ENCODE measurements at regions not wholly inside any gene's neighbourhood (a gene's known extent, or its start where the extent isn't known, plus 50 kb on each side); places are given as distances from the start of the nearest gene placed in this dataset.

- DNase-seq (ENCODE audit: low read depth, low spot score) = no peak
- H3K4me1 ChIP-seq (ENCODE audit: control insufficient read depth, extremely low read depth, insufficient read depth, low read length) = peaks cover 2% of the 10 kb centered on the region
- no peaks in the 10 kb centered on the region for H3K9me3 ChIP-seq (replicated peaks; ENCODE audit: control insufficient read depth, insufficient read depth, low read length)
- H3K9ac ChIP-seq (replicated peaks; ENCODE audit: extremely low read depth, insufficient read depth, low read length) = no peak overlapping the region
- no peak overlapping the region for H3K4me3 ChIP-seq (replicated peaks in 1 of 3; ENCODE audit: insufficient read depth in 1 of 3, low read depth in 1 of 3, low read length in 3 of 3)
- H4K20me1 ChIP-seq (replicated peaks; ENCODE audit: control insufficient read depth, extremely low read depth, insufficient read depth, low read length) = no peaks in the 10 kb centered on the region
- ChIA-PET CTCF (interaction anchor here (1.0 to 1.2 kb wide), 2 partner anchors 10 to 15 kb away, joined by 3 to 4 read pairs; no protein-coding TSS in a partner anchor), POLR2A (no interaction called here)
- no peak for FAIRE-seq
- dilution Hi-C loops (cut with MboI; ENCODE audit: extremely low pct_ligation_motif_present, low sequenced_read_pairs) (no loop called here), intact Hi-C loops (cut with micrococcal nuclease) (no loop called here)
- H2AFZ ChIP-seq (ENCODE audit: low read depth, low read length) = no peak overlapping the region
- H3K27me3 ChIP-seq (ENCODE audit: control insufficient read depth in 2 of 2, insufficient read depth in 2 of 2, low read length in 2 of 2) = no peaks in the 10 kb centered on the region
- H3K36me3 ChIP-seq (ENCODE audit: control insufficient read depth in 2 of 2, extremely low read depth in 1 of 2, insufficient read depth in 2 of 2, low read length in 2 of 2) = no peaks in the 10 kb centered on the region
- H3K27ac ChIP-seq (ENCODE audit: insufficient read depth, low read depth, low read length) = no peak overlapping the region
- H3K4me2 ChIP-seq (ENCODE audit: insufficient read depth, low read length) = no peak overlapping the region
- no peak for TF ChIP-seq MYC (IDR thresholded peaks at IDR 0.05; ENCODE audit: low read depth, low read length)
- no peak for TF ChIP-seq GATA2 (IDR thresholded peaks at IDR 0.05; ENCODE audit: insufficient read depth, insufficient read length, low read depth, low read length)
- no peak for TF ChIP-seq EZH2 (IDR thresholded peaks at IDR 0.05; ENCODE audit: borderline replicate concordance, low read depth, low read length, severe bottlenecking)
- TF ChIP-seq POLR2A (IDR thresholded peaks at IDR 0.05; ENCODE audit: low read depth, low read length) = no peak
- no peaks in the 10 kb centered on the region for H3K79me2 ChIP-seq (ENCODE audit: control insufficient read depth, insufficient read depth, low read length)
- no TSS peak for BruUV-seq (replicated peaks)
- H3K9me1 ChIP-seq (replicated peaks; ENCODE audit: control insufficient read depth, extremely low read depth, insufficient read depth, low read length) = no peaks in the 10 kb centered on the region
These were observed 59.5 kb downstream of the PTGS2 start for GRCh38 chr1:186620566-186621350.

GRCh38 chr1:186618401-186619170 is 61.6 kb downstream of the PTGS2 start:
- Histone ChIP-seq H3K4me3 (replicated peaks in 1 of 3; ENCODE audit: insufficient read depth in 1 of 3, low read depth in 1 of 3, low read length in 3 of 3) (no peak overlapping the region), H3K27ac (ENCODE audit: insufficient read depth, low read depth, low read length) (no peak overlapping the region), H3K4me1 (ENCODE audit: control insufficient read depth, extremely low read depth, insufficient read depth, low read length) (no peaks in the 10 kb centered on the region), H3K27me3 (ENCODE audit: control insufficient read depth in 2 of 2, insufficient read depth in 2 of 2, low read length in 2 of 2) (no peaks in the 10 kb centered on the region), H3K9me1 (replicated peaks; ENCODE audit: control insufficient read depth, extremely low read depth, insufficient read depth, low read length) (no peaks in the 10 kb centered on the region), H3K36me3 (ENCODE audit: control insufficient read depth in 2 of 2, extremely low read depth in 1 of 2, insufficient read depth in 2 of 2, low read length in 2 of 2) (no peaks in the 10 kb centered on the region), H3K79me2 (ENCODE audit: control insufficient read depth, insufficient read depth, low read length) (no peaks in the 10 kb centered on the region), H3K4me2 (ENCODE audit: insufficient read depth, low read length) (no peak overlapping the region), H4K20me1 (replicated peaks; ENCODE audit: control insufficient read depth, extremely low read depth, insufficient read depth, low read length) (no peaks in the 10 kb centered on the region), H3K9ac (replicated peaks; ENCODE audit: extremely low read depth, insufficient read depth, low read length) (no peak overlapping the region), H2AFZ (ENCODE audit: low read depth, low read length) (no peak overlapping the region), H3K9me3 (replicated peaks; ENCODE audit: control insufficient read depth, insufficient read depth, low read length) (no peaks in the 10 kb centered on the region)
- dilution Hi-C loops (cut with MboI; ENCODE audit: extremely low pct_ligation_motif_present, low sequenced_read_pairs) (no loop called here), intact Hi-C loops (cut with micrococcal nuclease) (no loop called here)
- TF ChIP-seq, protein P1, sequence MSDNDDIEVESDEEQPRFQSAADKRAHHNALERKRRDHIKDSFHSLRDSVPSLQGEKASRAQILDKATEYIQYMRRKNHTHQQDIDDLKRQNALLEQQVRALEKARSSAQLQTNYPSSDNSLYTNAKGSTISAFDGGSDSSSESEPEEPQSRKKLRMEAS (IDR thresholded peaks at IDR 0.05; ENCODE audit: insufficient read depth, insufficient read length) = no peak
- TF ChIP-seq MYC (IDR thresholded peaks at IDR 0.05; ENCODE audit: low read depth, low read length) (no peak), EZH2 (IDR thresholded peaks at IDR 0.05; ENCODE audit: borderline replicate concordance, low read depth, low read length, severe bottlenecking) (no peak), JUN (IDR thresholded peaks at IDR 0.05; ENCODE audit: borderline replicate concordance, insufficient read depth, insufficient read length, low read depth) (no peak), POLR2AphosphoS5 (IDR thresholded peaks at IDR 0.05; ENCODE audit: insufficient read depth, low read depth, low read length) (no peak), POLR2A (IDR thresholded peaks at IDR 0.05; ENCODE audit: low read depth, low read length) (no peak), CTCF (IDR thresholded peaks at IDR 0.05; ENCODE audit: extremely low read depth in 1 of 2, insufficient read depth in 1 of 2, low read depth in 1 of 2, low read length in 2 of 2) (no peak)
- BruUV-seq (replicated peaks) = no TSS peak
- ChIA-PET POLR2A (no interaction called here), CTCF (interaction anchor here (0.7 kb wide), 2 partner anchors 62 to 367 kb away, joined by 3 read pairs; partner anchors contain the start of gene PTGS2)
- DNase-seq (ENCODE audit: low read depth, low spot score) = no peak
- FAIRE-seq = no peak
